ENCODE measurements at regions not wholly inside any gene's neighbourhood (a gene's known extent, or its start where the extent isn't known, plus 50 kb on each side); places are given as distances from the start of the nearest gene placed in this dataset.

- intact Hi-C loops (cut with DNase I), result no loop called here
- no peaks in the 10 kb centered on the region for H3K36me3 ChIP-seq
- TF ChIP-seq POLR2A (IDR thresholded peaks at IDR 0.05), result no peak
- H3K9me3 ChIP-seq, result no peaks in the 10 kb centered on the region
- no peaks in the 10 kb centered on the region for H3K4me1 ChIP-seq
- no peaks in the 10 kb centered on the region for H3K27me3 ChIP-seq
- no peak overlapping the region for H3K27ac ChIP-seq
- no peak for DNase-seq (ENCODE audit: extremely low spot score in 2 of 2)
- no peak overlapping the region for H3K4me3 ChIP-seq
Measured at GRCh38 chr6:80553071-80553740, 446.7 kb downstream of the BCKDHB start.

DNA sequence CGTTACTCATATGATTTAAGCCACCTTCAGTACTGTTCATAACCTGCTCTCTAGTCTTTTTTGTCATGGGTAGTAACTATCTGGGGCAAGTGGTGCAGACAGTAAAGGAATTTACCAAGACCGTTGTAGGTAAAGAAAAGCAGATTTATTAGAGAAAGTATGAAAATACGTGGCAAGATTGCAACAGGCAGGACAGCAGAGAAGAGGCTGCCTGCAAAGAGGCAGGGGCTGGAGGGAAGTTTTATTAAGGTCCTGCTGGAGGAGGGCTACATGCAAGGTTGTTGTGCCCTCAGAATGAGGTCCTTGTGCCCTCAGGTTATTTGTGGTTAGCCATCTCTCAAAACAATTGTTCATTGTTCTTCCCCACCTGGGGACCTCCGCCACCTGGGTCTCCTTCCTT, 444.3 kb downstream of the BCKDHB start:
- intact Hi-C loops (cut with DNase I), result no loop called here
- H3K27me3 ChIP-seq, result no peaks in the 10 kb centered on the region
- no peaks in the 10 kb centered on the region for H3K9me3 ChIP-seq
- no peak for DNase-seq (ENCODE audit: extremely low spot score in 2 of 2)
- H3K27ac ChIP-seq, result no peak overlapping the region
- H3K4me1 ChIP-seq, result no peaks in the 10 kb centered on the region
- TF ChIP-seq, protein P1, sequence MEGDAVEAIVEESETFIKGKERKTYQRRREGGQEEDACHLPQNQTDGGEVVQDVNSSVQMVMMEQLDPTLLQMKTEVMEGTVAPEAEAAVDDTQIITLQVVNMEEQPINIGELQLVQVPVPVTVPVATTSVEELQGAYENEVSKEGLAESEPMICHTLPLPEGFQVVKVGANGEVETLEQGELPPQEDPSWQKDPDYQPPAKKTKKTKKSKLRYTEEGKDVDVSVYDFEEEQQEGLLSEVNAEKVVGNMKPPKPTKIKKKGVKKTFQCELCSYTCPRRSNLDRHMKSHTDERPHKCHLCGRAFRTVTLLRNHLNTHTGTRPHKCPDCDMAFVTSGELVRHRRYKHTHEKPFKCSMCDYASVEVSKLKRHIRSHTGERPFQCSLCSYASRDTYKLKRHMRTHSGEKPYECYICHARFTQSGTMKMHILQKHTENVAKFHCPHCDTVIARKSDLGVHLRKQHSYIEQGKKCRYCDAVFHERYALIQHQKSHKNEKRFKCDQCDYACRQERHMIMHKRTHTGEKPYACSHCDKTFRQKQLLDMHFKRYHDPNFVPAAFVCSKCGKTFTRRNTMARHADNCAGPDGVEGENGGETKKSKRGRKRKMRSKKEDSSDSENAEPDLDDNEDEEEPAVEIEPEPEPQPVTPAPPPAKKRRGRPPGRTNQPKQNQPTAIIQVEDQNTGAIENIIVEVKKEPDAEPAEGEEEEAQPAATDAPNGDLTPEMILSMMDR (IDR thresholded peaks at IDR 0.05), result no peak
- no peak for TF ChIP-seq POLR2AphosphoS5 (IDR thresholded peaks at IDR 0.05; ENCODE audit: insufficient read depth in 1 of 2, low read depth in 1 of 2)
- TF ChIP-seq POLR2A (IDR thresholded peaks at IDR 0.05), result no peak
- no peak overlapping the region for H3K4me3 ChIP-seq
- H3K36me3 ChIP-seq, result no peaks in the 10 kb centered on the region

DNA sequence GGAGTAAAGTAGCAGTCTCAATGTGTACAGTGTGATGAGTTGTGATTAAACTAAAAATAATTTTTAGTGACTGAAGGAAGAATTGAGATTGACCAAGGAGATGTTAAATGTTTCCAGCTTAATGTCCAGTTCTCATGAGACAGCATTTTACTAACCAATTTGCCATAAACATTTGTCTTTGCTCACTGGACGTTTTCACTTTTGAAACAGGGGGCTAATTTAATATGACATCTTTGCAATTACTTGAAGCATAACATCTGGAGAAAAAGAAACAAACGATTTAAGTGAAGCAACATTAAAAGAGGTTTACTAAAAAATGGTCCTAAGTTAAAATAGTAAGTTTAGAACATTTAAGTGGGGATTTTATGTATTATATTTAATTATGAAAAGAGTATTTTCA, 443.8 kb downstream of the BCKDHB start:
- Histone ChIP-seq H3K36me3 (no peaks in the 10 kb centered on the region), H3K27ac (no peak overlapping the region), H3K4me1 (no peaks in the 10 kb centered on the region), H3K9me3 (no peaks in the 10 kb centered on the region), H3K27me3 (no peaks in the 10 kb centered on the region), H3K4me3 (no peak overlapping the region)
- TF ChIP-seq, protein P1 (IDR thresholded peaks at IDR 0.05), result no peak
- TF ChIP-seq POLR2AphosphoS5 (IDR thresholded peaks at IDR 0.05; ENCODE audit: insufficient read depth in 1 of 2, low read depth in 1 of 2), result no peak
- no peak for TF ChIP-seq POLR2A (IDR thresholded peaks at IDR 0.05)
- no peak for DNase-seq (ENCODE audit: extremely low spot score in 2 of 2)
- intact Hi-C loops (cut with DNase I), result no loop called here

- intact Hi-C loops (cut with DNase I), result no loop called here
Measured at GRCh38 chr6:80548532-80548931, 442.1 kb downstream of the BCKDHB start.

GRCh38 chr6:80547827-80548226, 441.4 kb downstream of the BCKDHB start:
- Histone ChIP-seq H3K27ac (no peak overlapping the region), H3K9me3 (no peaks in the 10 kb centered on the region), H3K27me3 (no peaks in the 10 kb centered on the region), H3K36me3 (no peaks in the 10 kb centered on the region), H3K4me3 (no peak overlapping the region), H3K4me1 (no peaks in the 10 kb centered on the region)
- DNase-seq (ENCODE audit: extremely low spot score in 2 of 2), result no peak
- intact Hi-C loops (cut with DNase I), result no loop called here
- no peak for TF ChIP-seq POLR2AphosphoS5 (IDR thresholded peaks at IDR 0.05; ENCODE audit: insufficient read depth in 1 of 2, low read depth in 1 of 2)
- no peak for TF ChIP-seq POLR2A (IDR thresholded peaks at IDR 0.05)
- TF ChIP-seq, protein P1 (IDR thresholded peaks at IDR 0.05), result no peak

More at GRCh38 chr6:80548532-80548931, 442.1 kb downstream of the BCKDHB start:
- no peak for DNase-seq (ENCODE audit: extremely low spot score in 2 of 2)
- Histone ChIP-seq H3K9me3 (no peaks in the 10 kb centered on the region), H3K27ac (no peak overlapping the region), H3K4me3 (no peak overlapping the region), H3K36me3 (no peaks in the 10 kb centered on the region), H3K4me1 (no peaks in the 10 kb centered on the region), H3K27me3 (no peaks in the 10 kb centered on the region)
- TF ChIP-seq POLR2AphosphoS5 (IDR thresholded peaks at IDR 0.05; ENCODE audit: insufficient read depth in 1 of 2, low read depth in 1 of 2) (no peak), POLR2A (IDR thresholded peaks at IDR 0.05) (no peak)

DNA sequence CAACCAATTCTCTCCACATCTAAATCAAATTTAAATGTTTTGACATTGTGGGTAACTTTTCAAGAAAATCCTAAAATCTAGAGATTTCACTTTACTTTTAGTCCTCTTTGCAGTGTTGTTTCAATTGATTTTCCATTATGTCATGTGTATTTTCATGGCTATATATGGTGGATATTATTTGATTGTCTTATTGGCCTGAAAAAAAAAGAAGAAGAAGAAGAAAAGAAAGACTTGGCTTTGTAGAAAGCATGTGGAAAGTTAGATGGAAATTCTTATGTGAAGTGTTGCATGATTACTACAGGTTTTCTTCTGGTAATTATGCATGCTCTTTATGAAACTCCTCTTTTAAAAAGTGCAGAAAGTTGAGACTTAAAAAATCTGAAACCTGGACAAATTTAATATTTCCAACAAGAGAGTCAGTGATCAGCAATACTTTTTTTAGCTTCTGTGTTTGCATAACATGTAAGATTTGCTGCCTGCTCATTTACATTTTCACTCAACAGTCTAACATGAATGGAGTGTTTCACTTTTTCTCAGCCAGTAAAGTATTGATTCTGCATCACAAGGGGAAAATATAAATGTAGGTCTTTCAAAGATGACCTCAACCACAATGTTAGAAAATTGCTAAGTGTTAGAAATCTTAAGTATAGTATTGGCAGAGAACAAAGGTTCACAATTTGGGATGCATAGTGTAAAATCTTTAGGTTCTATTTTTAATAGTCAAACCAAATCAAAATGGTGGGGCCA, 438.7 kb downstream of the BCKDHB start:
- TF ChIP-seq, protein P1 (IDR thresholded peaks at IDR 0.05), result no peak
- TF ChIP-seq POLR2AphosphoS5 (IDR thresholded peaks at IDR 0.05; ENCODE audit: insufficient read depth in 1 of 2, low read depth in 1 of 2) (no peak), POLR2A (IDR thresholded peaks at IDR 0.05) (no peak)
- no peak overlapping the region for H3K4me3 ChIP-seq
- no peak overlapping the region for H3K27ac ChIP-seq

More for the DNA sequence above, 438.7 kb downstream of the BCKDHB start:
- DNase-seq (ENCODE audit: extremely low spot score in 2 of 2), result no peak
- H3K9me3 ChIP-seq, result no peaks in the 10 kb centered on the region
- no peaks in the 10 kb centered on the region for H3K4me1 ChIP-seq
- H3K27me3 ChIP-seq, result no peaks in the 10 kb centered on the region
- intact Hi-C loops (cut with DNase I), result no loop called here
- no peaks in the 10 kb centered on the region for H3K36me3 ChIP-seq
